ENCODE measurements at regions not wholly inside any gene's neighbourhood (a gene's known extent, or its start where the extent isn't known, plus 50 kb on each side); places are given as distances from the start of the nearest gene placed in this dataset.
"Not testable (repeated sequence)": the region's sequence is repeated elsewhere in the genome, so short reads cannot be mapped to it uniquely, and the experiment has no call there.

DNA sequence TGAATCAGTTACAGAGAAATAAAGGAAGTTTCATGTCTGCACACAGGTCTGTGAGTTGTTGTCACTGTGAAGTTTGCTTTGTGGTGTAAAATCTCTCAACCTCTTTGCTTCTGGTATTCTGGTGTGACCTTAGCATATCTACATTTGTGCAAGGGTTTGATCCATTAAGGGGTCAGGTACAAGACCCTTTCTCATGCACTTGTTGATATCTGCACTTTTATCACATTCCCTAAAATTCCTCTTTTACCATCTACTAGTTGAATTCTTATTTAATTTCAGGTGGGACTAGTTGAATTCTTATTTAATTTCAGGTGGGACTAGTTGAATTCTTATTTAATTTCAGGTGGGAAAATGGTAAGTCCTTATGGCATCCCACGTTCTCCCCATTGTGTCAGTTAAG lies 306.7 kb upstream of the ZNF608 start:
- FAIRE-seq: no peak

- no peak for FAIRE-seq
Measured at GRCh38 chr5:125054146-125054545, 307.7 kb upstream of the ZNF608 start.

GRCh38 chr5:125056671-125057485 lies 310.4 kb upstream of the ZNF608 start:
- no peak for FAIRE-seq

GRCh38 chr5:125057912-125058826 lies 311.7 kb upstream of the ZNF608 start:
- FAIRE-seq: no peak

DNA sequence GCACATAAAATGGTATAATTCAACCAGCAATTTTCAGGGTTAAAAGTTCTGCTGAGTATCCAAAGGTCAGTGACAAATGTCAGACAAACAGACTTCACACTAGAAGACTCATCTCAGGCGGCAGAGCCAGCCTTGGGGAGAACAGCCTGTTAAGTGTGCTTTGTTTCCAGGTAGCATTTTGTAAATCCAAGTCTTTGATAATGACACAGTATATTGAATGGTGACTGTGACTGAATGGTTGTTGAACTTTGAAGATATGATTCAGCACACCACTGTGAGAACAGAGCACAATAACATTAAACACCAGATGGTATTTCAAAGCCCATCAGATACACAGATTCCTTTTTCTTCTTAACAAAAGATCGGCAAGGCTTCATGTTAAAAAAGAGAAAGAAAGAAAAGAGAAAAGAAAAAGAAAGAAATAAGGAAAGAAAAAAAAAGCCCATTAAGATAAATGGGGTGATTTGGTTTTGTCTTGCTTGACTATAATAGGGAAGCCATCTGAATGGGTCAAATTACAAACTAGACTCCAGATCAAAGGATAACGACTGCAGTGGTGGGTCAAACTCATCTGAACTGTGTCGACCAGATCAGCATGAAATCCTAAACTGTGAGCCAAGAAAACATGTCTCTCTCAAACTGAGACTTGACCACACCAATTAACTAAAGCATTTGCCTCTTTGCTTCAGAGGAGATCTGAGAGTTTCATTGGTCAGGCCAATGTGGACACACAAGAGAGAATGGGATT lies 313.0 kb upstream of the ZNF608 start:
- FAIRE-seq: no peak

DNA sequence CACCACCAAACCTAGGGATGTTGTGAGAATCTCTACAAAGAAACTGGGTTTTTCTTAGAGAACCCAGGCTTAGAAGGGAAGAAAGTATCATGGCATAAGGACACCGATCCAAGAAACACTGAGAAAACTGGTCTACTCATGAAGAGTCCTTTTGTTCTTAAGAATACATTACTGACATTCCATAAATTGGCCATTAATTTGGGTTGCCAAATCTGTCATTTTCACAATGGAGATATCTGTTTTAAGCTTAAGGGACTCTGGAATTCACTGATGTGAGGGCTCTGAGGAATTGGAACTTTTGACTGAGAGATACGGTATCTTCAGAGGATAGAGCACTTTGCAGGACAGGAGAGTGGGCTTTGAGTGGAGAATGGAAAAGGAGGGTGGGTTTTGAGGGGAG lies 315.3 kb upstream of the ZNF608 start:
- no peak for FAIRE-seq

DNA sequence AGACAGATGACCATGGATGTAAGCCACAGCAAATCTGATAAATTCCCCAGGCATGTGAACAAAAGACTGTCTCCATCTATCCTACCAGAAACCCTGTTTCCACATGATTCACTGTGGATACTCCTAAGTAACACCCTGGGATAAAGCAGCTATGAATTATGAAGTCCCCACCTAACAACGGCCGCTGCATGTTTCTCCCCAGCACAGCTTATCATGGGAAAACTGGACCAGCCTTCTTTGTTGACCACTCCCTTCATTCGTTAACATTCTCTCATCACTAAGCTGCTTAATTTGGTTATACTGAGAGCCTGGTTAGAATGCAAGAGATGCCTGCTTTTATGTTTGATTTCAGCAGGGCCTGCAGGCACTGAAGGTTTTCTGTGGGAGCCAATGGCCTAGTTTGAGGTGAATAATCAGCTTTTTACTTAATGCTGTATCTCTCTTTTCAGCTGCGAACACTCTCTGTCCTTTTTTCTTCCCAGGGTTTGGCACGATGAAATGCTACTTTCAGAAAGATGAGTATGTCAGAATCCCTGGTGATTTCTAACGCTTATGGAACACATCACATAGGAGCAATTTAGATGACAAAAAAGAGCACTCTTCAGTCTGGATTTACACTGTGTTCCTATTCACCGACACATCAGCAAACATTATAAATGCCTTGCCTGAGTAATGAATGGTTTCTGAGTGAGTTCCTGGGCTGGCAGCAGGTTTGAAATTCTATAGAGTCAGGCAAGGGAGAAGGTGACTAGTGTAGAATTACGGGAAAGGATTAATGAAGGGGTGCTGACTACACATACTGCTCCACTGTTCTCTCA lies 318.4 kb upstream of the ZNF608 start:
- FAIRE-seq: no peak

DNA sequence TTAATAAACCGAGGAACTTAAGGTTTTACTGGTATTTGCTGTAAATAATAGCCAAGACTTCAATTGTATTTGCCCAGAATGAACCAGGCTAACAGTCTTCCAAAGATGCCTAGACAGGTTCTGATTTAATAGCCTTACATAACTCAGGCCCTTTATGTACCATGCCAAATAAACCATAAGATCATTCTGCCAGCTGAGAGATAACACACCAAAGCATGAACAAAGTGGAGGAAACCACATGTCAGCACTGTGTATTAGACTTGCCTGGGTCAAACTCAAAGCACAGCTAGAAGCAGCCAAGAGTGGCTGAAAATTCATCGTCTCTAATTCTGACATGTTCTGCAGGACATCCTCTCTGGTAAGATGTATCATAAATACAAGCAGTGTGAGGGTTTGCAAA lies 319.3 kb upstream of the ZNF608 start:
- FAIRE-seq: no peak

DNA sequence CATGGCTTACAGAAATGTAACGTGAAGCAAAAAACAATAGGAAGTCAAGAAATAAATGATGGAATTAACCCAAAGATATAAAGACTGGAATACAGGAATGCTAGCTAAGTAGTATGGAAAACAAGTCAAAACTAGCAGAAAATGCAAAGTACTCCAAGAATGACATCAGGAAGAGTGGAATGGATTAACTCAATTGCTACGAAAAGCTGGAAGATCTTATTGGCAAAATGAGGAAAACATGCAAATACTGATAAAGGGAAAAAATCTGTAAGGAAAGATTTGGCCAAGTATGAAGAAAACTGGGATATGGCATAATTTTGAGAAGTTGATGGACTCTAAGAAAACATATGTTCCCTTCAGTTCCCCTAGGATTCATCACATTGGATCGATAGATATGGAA lies 324.5 kb upstream of the ZNF608 start:
- FAIRE-seq: no peak

DNA sequence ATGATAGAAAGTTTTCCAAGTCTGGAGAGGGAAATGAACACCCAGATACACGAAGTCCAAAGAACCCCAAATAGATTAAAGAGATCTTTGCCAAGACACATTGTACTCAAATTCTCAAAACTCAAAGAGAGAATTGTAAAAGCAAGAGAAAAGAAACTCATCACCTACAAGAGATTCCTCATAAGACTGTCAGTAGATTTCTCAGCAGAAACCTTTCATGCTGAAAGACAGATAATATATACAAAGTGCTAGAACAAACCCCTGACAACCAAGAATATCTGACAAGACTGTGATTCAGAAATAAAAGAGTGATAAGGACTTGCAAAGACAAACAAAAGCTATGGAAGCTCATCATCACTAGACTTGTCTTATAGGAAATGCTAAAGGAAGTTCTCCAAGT lies 326.7 kb upstream of the ZNF608 start:
- FAIRE-seq: no peak

GRCh38 chr5:125075567-125075966 lies 329.1 kb upstream of the ZNF608 start:
- peak; percentile 65 for FAIRE-seq

- not testable (repeated sequence) for FAIRE-seq
Measured at GRCh38 chr5:125079028-125079427, 332.6 kb upstream of the ZNF608 start.

DNA sequence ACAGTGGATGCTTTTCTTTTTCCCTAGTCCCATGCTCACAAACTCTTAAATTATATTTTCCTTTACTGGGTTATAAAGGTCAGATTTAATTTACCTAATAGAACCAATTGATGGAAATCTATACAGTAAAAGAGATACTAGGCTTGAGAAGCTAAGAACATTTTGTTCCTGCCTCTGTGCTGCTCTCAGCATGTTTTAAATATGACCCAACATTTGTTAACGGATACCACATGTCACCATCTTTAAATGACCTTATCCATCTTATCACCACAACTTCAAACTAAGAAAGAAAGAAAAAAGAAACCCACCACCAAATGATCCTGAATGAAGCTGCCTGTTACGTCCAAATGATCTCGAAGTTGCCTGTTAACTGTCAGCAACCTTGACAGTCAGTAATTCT lies 334.7 kb upstream of the ZNF608 start:
- FAIRE-seq: no peak

- no peak for FAIRE-seq
Measured at GRCh38 chr5:125083981-125084380, 337.5 kb upstream of the ZNF608 start.

- no peak for FAIRE-seq
Measured at GRCh38 chr5:125085797-125086505, 339.5 kb upstream of the ZNF608 start.

- no peak for FAIRE-seq
Measured at GRCh38 chr5:125088522-125089105, 342.2 kb upstream of the ZNF608 start.

DNA sequence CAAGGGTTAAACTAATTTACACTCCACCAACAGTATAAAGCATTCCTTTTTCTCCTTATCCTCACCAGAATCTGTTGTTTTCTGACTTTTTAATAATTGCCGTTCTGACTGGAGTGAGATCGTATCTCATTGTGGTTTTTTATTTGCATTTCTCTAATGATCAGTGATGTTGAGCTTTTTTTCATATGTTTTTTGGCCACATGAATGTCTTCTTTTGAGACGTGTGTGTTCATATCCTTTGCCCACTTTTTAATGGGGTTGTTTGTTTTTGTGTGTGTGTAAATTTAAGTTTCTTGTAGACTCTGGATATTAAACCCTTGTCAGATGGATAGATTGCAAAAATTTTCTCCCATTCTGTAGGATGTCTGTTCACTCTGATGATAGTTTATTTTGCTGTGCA lies 345.7 kb upstream of the ZNF608 start:
- FAIRE-seq: not testable (repeated sequence)

DNA sequence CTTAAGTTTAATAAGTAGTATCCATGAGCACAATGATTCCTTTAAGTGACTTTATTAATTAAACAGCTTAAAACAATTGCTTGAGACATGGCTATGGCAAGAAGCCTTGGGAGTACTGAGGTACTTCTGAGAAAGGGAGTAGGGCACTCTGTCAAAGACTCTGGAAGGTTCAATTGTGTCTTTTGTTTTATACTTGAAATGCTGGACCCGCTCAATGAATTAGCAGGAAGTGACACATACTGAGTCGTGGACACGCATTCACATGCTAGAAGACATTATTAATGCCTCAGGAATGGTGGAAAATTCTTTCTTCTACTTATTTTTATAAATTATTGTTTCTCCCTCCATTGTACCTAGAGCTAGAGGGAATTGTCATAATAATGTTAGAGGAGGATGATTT lies 347.3 kb upstream of the ZNF608 start:
- no peak for FAIRE-seq

DNA sequence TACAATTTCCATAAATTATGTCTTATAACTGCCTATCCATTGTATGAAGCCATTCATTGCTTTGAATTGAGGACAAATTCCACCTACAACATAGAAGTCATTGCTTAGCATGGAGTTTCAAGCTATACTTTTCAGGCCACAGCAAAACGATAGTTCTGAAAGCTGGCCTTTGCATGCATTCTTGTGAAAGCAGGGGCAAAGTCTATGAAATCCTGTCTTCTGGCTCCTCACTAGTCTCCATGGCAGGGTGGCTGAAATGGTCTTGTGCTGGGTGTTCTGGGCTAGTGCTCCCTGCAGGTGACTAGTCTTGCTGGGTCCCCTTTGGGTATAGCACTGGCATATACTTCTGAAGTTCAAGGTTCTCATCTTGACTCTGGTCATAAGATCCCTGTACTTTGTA lies 353.9 kb upstream of the ZNF608 start:
- FAIRE-seq: no peak

GRCh38 chr5:125100951-125101350 lies 354.5 kb upstream of the ZNF608 start:
- FAIRE-seq: no peak

- FAIRE-seq: no peak
Measured at GRCh38 chr5:125103459-125103858, 357.0 kb upstream of the ZNF608 start.
